HG03558 (cell line): ENCODE measurements at regions not wholly inside any gene's neighbourhood (a gene's known extent, or its start where the extent isn't known, plus 50 kb on each side); places are given as distances from the start of the nearest gene placed in this dataset.
A peak's percentile ranks its signal among the peaks of the same experiment; 100 is the strongest.
"Not testable (repeated sequence)": the region's sequence is repeated elsewhere in the genome, so short reads cannot be mapped to it uniquely, and the experiment has no call there.

Experiments
- ATAC-seq: cut with Tn5 transposase; IDR thresholded peaks from one replicate; pipeline ENCODE4 v1.9.1; 2021; ENCODE audit warnings: moderate number of reproducible peaks; ENCODE audit not compliant: unreplicated experiment; ENCODE audit errors: extremely low read depth

- ATAC-seq = no peak
These were observed 66.6 kb downstream of the TNFAIP3 start for GRCh38 chr6:137933696-137934095.

- no peak for ATAC-seq
These were observed 69.7 kb downstream of the TNFAIP3 start for GRCh38 chr6:137936798-137937197.

GRCh38 chr6:137937834-137938233 is 70.8 kb downstream of the TNFAIP3 start:
- no peak for ATAC-seq

- no peak for ATAC-seq
These were observed 71.8 kb downstream of the TNFAIP3 start for GRCh38 chr6:137938770-137939379.

GRCh38 chr6:137941995-137942394 is 74.9 kb downstream of the TNFAIP3 start:
- ATAC-seq = no peak

GRCh38 chr6:137942736-137943135 is 75.7 kb downstream of the TNFAIP3 start:
- ATAC-seq = no peak

- ATAC-seq = not testable (repeated sequence)
These were observed 77.3 kb downstream of the TNFAIP3 start for GRCh38 chr6:137944381-137944780.

- peak; percentile 33 for ATAC-seq
These were observed 77.9 kb downstream of the TNFAIP3 start for GRCh38 chr6:137944793-137945498.

- peak; percentile 36 for ATAC-seq
These were observed 82.8 kb downstream of the TNFAIP3 start for GRCh38 chr6:137949686-137950390.

- ATAC-seq = no peak
These were observed 83.5 kb downstream of the TNFAIP3 start for GRCh38 chr6:137950581-137950980.

GRCh38 chr6:137951064-137951597 is 84.1 kb downstream of the TNFAIP3 start:
- no peak for ATAC-seq

- ATAC-seq = no peak
These were observed 85.2 kb downstream of the TNFAIP3 start for GRCh38 chr6:137952247-137952646.

GRCh38 chr6:137953761-137954160 is 86.7 kb downstream of the TNFAIP3 start:
- ATAC-seq = no peak

GRCh38 chr6:137954253-137954652 is 87.2 kb downstream of the TNFAIP3 start:
- no peak for ATAC-seq

GRCh38 chr6:137956098-137956488 is 89.0 kb downstream of the TNFAIP3 start:
- ATAC-seq = no peak

GRCh38 chr6:137957471-137957870 is 90.4 kb downstream of the TNFAIP3 start:
- no peak for ATAC-seq

GRCh38 chr6:137958811-137959565 is 91.9 kb downstream of the TNFAIP3 start:
- no peak for ATAC-seq

GRCh38 chr6:137962725-137963124 is 95.7 kb downstream of the TNFAIP3 start:
- no peak for ATAC-seq

- no peak for ATAC-seq
These were observed 97.8 kb downstream of the TNFAIP3 start for GRCh38 chr6:137964876-137965275.

GRCh38 chr6:137967689-137968454 is 100.8 kb downstream of the TNFAIP3 start:
- no peak for ATAC-seq
